WI38 (cell line): ENCODE measurements at regions not wholly inside any gene's neighbourhood (a gene's known extent, or its start where the extent isn't known, plus 50 kb on each side); places are given as distances from the start of the nearest gene placed in this dataset.

ENCODE experiments used
- H3K4me3 ChIP-seq: 2 replicates; pipeline ENCODE4 v1.5.1; 2011; ENCODE audit warnings: low read depth, mild to moderate bottlenecking, control low read depth, low read length
- CTCF ChIP-seq: IDR thresholded peaks from 2 replicates; pipeline ENCODE4 v1.5.1; 2012; ENCODE audit warnings: low read depth, mild to moderate bottlenecking, control low read depth, low read length

- no peak for TF ChIP-seq CTCF
- H3K4me3 ChIP-seq: no peak overlapping the region
Measured at GRCh38 chr6:164838068-164838615, 471.3 kb downstream of the C6orf118 start.

- no peak for TF ChIP-seq CTCF
- H3K4me3 ChIP-seq: no peak overlapping the region
Measured at GRCh38 chr6:164836486-164836885, 472.9 kb downstream of the C6orf118 start.

GRCh38 chr6:164832410-164832809, 477.0 kb downstream of the C6orf118 start:
- TF ChIP-seq CTCF: no peak
- no peak overlapping the region for H3K4me3 ChIP-seq

GRCh38 chr6:164827537-164827936, 481.9 kb downstream of the C6orf118 start:
- no peak for TF ChIP-seq CTCF
- no peak overlapping the region for H3K4me3 ChIP-seq

GRCh38 chr6:164826831-164827468, 482.5 kb downstream of the C6orf118 start:
- H3K4me3 ChIP-seq: no peak overlapping the region
- TF ChIP-seq CTCF: no peak

GRCh38 chr6:164825386-164825785, 484.0 kb downstream of the C6orf118 start:
- TF ChIP-seq CTCF: no peak
- no peak overlapping the region for H3K4me3 ChIP-seq

GRCh38 chr6:164817662-164818061, 491.7 kb downstream of the C6orf118 start:
- no peak for TF ChIP-seq CTCF
- H3K4me3 ChIP-seq: no peak overlapping the region
